H1 (cell line): ENCODE measurements at regions not wholly inside any gene's neighbourhood (a gene's known extent, or its start where the extent isn't known, plus 50 kb on each side); places are given as distances from the start of the nearest gene placed in this dataset.

Experiments used
- CHD1 ChIP-seq: IDR thresholded peaks from 2 replicates; pipeline ENCODE4 v1.6.1; 2012; ENCODE audit warnings: low read depth, low read length, improper control_type of control experiment
- CTCF ChIP-seq, 3 experiments: IDR thresholded peaks; 1 replicate in 2 of 3; 2 replicates in 1 of 3; pipeline versions ENCODE4 v1.5.1 to v1.6.1; 2011; ENCODE audit warnings: low read length in 3 of 3, mild to moderate bottlenecking in 3 of 3, inconsistent platforms in 2 of 3, low read depth in 1 of 3, moderate library complexity in 1 of 3; ENCODE audit not compliant: insufficient read depth in 1 of 3; ENCODE audit errors: control extremely low read depth in 1 of 3
- EZH2 ChIP-seq: fragments of 200-600 bp; sonication (generic); IDR thresholded peaks from 2 replicates; pipeline ENCODE4 v1.7.1; 2012; ENCODE audit warnings: low read depth, mild to moderate bottlenecking, moderate library complexity, low read length, inconsistent platforms; ENCODE audit not compliant: severe bottlenecking
- HDAC6 ChIP-seq: IDR thresholded peaks from one replicate; pipeline ENCODE4 v1.7.1; 2012; ENCODE audit warnings: low read depth, mild to moderate bottlenecking, inconsistent platforms, low read length, moderate library complexity
- KDM4A ChIP-seq: IDR thresholded peaks from one replicate; pipeline ENCODE4 v1.7.1; 2012; ENCODE audit warnings: low read depth, mild to moderate bottlenecking, moderate library complexity, low read length, inconsistent platforms; ENCODE audit not compliant: severe bottlenecking
- MAX ChIP-seq: IDR thresholded peaks from 2 replicates; pipeline ENCODE4 v1.6.1; 2012; ENCODE audit warnings: inconsistent platforms
- POLR2A ChIP-seq, 2 experiments: IDR thresholded peaks; 1 replicate in 1 of 2; 2 replicates in 1 of 2; pipeline ENCODE4 v1.6.1; 2011; ENCODE audit warnings: low read depth in 2 of 2, low read length in 2 of 2, mild to moderate bottlenecking in 2 of 2; ENCODE audit errors: control extremely low read depth in 1 of 2
- RFX5 ChIP-seq: IDR thresholded peaks from 2 replicates; pipeline ENCODE4 v1.6.1; 2011; ENCODE audit warnings: low read depth, low read length, improper control_type of control experiment, borderline replicate concordance
- SAP30 ChIP-seq: fragments of 300-600 bp; sonication (generic); IDR thresholded peaks from 2 replicates; pipeline ENCODE4 v1.7.1; 2012; ENCODE audit warnings: low read length, moderate library complexity, mild to moderate bottlenecking, inconsistent platforms; ENCODE audit not compliant: insufficient read depth, insufficient replicate concordance
- SIN3A ChIP-seq, 2 experiments: IDR thresholded peaks in 1 of 2; conservative IDR thresholded peaks in 1 of 2; 2 replicates each; pipeline ENCODE4 v1.6.1; 2011 to 2012; ENCODE audit warnings: low read length in 2 of 2, improper control_type of control experiment in 1 of 2, low read depth in 1 of 2, mild to moderate bottlenecking in 1 of 2
- SUZ12 ChIP-seq: fragments of 200-600 bp; sonication (generic); IDR thresholded peaks from 2 replicates; pipeline ENCODE4 v1.6.1; 2012; ENCODE audit warnings: mild to moderate bottlenecking, inconsistent platforms, low read length, moderate library complexity, mixed read lengths
- TAF1 ChIP-seq: IDR thresholded peaks from 2 replicates; pipeline ENCODE4 v1.6.1; 2011; ENCODE audit warnings: mild to moderate bottlenecking, low read depth, low read length

GRCh38 chr6:4687989-4688947 lies 87.9 kb upstream of the CDYL start:
- TF ChIP-seq SIN3A (conservative IDR thresholded peaks at IDR 0.05 in 1 of 2, IDR thresholded peaks at IDR 0.05 in 1 of 2; ENCODE audit: low read depth in 1 of 2, low read length in 2 of 2) (no peak), KDM4A (no peak), CTCF (IDR thresholded peaks at IDR 0.05; ENCODE audit: control extremely low read depth in 1 of 3, insufficient read depth in 1 of 3, low read depth in 1 of 3, low read length in 3 of 3) (no peak), EZH2 (no peak), HDAC6 (no peak), RFX5 (no peak), TAF1 (no peak), POLR2A (IDR thresholded peaks at IDR 0.05; ENCODE audit: control extremely low read depth in 1 of 2, low read depth in 2 of 2, low read length in 2 of 2) (no peak), MAX (no peak), SAP30 (no peak), SUZ12 (no peak), CHD1 (no peak)
